8988T (cell line): ENCODE measurements at regions not wholly inside any gene's neighbourhood (a gene's known extent, or its start where the extent isn't known, plus 50 kb on each side); places are given as distances from the start of the nearest gene placed in this dataset.
"Not testable (repeated sequence)": the region's sequence is repeated elsewhere in the genome, so short reads cannot be mapped to it uniquely, and the experiment has no call there.

ENCODE experiments used
- DNase-seq: peaks from one replicate; pipeline ENCODE4 v3.0.0; 2011

DNA sequence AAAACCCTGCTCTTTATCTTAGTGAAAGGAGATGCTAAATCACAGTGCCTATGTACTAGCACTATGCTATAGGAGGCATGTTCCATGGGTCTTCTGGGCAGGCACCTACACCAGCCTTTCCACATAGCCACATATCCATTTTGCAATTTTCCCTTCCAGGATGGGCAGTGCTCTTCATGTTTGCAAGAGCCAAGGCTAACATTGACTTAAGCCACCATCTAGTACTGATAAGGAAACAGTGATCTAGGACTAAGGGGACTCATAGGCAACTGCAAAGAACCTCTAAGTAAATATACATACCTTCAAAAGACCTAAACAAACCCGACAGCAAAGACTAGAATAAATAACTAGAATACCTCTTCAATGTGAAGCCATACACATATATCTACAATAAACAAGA is 919.7 kb upstream of the GYPC start:
- no peak for DNase-seq

DNA sequence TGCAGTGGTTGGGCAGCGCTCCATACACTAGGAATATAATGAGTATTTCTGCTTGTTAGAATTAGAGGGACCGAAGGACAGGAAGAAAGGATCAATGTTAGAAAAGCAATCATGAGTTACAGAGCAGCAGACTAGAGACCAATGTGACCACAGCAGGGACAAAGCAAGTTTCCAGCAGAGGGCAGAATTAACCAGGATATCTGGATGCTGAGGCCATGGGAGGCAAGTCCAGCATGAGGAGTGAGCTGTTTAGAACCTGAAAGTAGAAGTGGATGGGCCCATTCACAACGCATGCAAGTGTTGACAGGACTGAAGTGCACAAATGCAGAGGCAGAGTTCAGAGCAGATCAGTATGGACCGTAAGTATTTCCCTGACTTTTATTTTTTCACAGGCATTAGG is 910.4 kb upstream of the GYPC start:
- DNase-seq, result no peak

DNA sequence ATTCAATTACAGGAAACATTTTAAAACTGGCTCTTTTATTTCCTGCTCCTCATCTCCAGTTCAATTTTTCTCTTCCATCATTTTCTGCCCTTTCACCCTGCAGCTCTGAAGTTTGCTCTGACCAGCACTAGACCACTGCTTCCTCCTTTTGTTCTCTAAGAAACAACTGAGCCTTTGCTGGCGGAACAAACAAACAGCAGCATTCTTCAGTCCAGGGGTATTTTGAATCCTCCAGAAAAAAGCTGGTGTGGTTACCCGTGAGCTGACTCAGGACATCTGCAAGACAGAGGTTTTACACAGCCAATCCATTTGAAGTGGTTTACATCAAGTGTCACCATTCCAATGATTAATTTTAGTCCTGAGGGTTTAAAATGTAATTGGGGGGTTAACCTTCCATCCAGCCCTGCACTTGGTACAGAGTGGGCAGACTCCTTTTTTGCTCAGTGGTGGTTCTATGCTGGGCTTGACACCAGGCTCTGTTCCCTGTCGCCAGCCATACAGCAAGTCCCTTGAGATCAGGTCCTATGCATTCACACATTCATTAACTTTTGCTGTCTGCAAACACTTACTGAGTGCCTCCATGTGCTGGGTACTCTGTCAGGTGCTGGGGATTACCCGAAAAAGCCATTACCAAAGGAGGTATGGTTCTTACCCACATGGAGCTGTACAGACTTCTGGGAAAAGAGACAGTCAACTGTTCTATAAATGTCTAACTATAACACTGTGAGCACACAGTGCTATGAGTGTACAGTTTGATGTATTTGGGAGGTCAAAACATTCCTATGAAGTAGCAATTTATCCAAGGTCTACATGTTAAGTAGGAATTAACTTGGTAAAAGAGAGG is 909.4 kb upstream of the GYPC start:
- DNase-seq, result no peak

DNA sequence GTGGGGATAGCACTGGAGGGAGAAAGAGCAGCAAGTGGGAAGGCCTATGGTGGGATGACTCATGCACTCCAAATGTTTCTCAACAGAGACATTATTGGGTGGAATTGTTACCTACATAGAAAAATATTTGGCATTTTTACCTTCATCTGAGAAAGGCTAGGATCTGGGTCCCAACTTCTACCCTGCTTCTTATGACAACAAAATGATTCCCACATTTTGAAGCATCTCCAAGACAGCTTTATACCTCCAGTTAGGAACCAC is 908.9 kb upstream of the GYPC start:
- DNase-seq, result no peak

DNA sequence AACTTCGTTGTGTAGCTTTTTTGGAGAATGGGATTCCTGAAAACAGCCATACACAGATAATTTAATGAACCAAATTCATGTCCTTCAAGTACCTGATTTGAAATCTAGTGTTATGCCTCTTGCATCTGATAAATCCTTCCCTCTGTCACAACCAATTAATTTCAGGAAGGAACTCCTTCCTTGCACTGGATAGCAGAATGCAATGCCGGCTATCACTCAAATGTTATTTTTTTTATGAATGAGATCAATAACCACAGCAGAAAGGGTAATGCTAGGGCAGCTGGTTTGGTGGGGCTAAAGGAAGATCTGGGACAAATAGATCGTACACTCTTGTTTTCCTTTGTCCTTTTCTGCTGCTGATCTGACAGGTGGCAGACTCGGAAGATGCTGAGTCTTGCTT is 899.5 kb upstream of the GYPC start:
- no peak for DNase-seq

DNA sequence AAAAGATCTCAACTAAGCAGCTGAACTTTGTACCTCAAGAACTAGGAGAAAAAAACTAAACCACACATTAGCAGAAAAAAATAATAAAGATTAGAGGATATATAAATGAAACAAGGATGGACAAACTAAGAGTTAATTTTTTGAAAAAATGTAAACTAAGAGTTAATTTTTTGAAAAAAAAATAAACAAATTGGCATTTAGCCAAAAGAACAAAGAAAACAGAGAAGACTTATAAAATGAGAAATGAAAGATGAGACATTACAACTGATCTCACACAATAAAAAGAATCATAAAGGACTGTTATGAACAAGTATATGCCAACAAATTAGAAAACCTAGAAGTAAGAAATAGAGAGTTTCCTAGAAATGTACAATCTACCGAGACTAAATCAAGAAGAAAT is 859.2 kb upstream of the GYPC start:
- DNase-seq, result no peak

DNA sequence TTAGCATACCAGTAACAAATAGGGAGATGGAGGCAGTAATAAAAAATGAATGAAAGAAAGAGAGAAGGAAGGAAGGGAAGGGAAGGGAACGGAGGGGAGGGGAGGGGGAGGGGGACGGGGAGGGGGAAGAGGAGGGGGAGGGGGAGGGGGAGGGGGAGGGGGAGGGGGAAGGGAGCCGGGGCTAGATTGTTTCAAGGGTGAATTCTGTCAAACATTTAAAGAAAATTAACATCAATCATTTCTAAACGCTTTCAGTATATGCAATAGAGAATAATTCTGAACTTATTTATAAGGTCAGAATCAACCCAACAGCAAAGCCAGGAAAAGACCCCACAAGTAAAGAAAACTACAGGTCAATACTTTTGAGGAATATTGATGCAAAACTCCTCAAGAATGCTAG is 858.8 kb upstream of the GYPC start:
- no peak for DNase-seq

DNA sequence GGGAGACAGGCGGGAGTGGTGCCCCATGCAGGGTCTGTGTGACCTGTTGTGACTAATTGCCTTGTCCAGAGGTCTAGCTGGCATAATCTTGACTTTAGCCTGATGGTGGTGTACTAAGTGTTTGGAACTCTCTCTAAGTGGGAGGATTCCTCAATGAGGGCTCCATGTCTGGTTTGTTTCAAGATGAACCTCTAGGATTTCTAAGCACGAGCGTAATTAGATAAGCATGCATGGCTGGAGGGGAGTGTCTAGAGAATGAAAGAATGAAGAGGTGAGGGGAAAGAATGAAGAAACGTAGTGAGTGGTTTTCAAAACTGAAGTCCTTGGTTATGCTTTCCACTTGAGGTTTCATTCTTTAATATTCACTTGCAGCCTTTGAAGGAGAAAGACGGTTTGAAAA is 833.2 kb upstream of the GYPC start:
- no peak for DNase-seq

DNA sequence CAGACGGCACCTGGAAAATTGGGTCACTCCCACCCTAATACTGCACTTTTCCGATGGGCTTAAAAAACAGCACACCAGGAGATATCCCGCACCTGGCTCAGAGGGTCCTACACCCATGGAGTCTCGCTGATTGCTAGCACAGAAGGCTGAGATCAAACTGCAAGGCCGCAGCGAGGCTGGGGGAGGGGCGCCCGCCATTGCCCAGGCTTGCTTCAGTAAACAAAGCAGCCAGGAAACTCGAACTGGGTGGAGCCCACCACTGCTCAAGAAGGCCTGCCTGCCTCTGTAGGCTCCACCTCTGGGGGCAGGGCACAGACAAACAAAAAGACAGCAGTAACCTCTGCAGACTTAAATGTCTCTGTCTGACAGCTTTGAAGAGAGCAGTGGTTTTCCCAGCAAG is 830.2 kb upstream of the GYPC start:
- not testable (repeated sequence) for DNase-seq

DNA sequence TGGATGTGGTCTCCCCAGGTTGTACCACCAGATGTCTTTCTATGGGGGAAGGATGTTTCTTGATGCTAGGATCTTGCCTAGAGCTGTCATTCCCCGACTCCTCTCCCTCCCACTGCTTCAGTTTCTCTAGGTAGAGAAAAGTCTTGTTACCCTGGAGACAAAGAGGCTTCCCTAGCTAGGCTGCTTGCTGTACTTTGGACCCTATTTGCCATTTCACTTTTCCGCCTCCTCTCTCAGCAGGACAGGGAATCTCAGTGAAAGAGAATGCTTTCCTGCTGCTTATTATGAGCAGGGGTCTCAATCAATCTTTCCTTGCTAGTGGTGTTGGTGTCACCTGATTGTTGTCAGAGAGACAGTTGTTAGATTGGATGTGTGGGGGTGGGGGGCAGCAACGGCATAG is 818.8 kb upstream of the GYPC start:
- DNase-seq, result no peak

DNA sequence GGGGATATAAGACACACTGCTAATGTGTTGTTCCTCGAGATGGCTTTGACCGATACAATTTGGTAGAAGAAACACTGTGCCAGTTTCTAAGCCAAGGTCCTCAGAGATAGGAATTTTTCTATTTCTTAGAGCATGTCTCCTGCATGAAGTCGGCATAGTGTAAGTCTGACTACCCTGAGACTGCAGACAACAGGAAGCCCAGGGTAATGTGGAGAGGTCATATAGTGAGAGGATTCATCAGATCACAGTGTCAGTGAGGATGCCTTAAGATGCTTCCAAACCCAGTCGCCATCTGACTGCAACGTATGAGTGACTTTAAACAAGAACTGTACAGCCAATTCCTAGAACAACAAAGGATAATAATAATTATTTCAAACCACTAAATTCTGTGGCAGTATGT is 818.3 kb upstream of the GYPC start:
- DNase-seq, result no peak

DNA sequence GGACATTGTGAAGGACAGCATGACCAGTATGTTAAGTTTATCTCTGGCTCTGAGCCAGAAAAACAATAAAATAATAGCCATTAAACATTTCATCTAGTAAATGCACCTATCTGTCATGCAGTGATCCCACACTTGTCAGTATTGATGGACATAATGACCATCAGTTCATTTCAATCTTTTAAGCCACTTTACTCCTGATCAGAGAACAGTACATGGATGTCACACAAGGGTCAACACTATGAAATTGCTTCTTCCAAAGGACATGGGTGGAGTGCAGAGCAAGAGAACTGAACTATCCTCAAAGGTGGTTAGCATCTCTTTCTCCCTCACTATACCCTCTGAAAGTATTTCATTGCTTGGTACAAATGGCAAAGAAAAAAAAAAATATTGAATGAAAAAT is 816.0 kb upstream of the GYPC start:
- no peak for DNase-seq

DNA sequence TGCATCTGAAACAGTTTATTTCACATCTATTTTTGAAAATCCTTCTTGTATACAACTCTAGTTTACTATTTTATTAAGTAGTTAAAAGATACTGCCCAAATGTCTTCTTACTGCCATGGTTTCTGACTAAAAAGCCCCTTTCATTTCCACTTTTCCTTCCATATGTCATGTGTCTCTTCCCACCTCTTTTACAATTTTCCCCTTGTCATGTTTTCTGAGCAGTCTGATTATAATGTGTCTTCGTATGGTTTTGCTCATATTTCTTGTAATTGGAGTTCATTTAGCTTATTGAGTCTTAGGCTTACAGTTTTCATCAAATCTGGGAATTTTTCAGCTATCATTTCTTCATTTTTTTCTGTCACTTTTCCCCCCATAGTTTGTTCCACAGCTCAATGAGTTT is 813.9 kb upstream of the GYPC start:
- no peak for DNase-seq

DNA sequence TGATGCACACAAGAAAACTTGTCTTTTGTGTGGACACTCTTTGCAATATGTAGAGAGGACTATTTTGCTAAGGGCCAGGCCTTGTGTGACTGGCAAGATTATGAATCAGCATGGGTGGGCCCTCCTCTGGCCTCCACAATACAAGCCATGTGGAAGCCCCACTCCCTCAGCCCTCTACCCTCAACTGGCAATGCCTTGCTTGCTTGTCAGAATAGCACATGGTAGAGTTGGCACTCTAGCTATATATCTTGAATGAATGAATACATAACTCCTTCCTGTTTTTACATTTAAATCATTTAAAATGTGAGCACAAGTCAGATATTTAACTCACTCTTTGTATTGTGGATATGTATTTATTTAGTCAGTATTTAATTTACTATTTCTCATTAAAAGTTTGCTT is 805.4 kb upstream of the GYPC start:
- DNase-seq, result no peak

DNA sequence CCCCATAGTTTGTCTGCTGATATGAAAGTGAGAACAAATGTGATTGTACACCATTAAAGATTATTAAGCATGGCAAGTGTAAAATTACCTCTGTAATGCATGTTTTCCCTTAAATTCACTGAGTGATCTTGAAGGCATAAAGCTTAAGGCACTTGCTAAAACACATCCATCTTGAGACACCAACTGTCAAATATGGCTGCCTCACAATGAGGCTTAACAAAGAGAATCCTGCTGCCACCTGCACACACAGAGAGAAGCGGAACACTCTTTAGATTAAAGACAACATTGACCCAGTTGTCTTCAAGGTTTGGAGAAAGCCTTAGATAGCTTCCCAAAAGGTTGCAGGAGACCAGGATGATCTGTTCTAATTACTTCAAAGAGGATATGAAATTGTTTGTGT is 803.6 kb upstream of the GYPC start:
- DNase-seq, result no peak

DNA sequence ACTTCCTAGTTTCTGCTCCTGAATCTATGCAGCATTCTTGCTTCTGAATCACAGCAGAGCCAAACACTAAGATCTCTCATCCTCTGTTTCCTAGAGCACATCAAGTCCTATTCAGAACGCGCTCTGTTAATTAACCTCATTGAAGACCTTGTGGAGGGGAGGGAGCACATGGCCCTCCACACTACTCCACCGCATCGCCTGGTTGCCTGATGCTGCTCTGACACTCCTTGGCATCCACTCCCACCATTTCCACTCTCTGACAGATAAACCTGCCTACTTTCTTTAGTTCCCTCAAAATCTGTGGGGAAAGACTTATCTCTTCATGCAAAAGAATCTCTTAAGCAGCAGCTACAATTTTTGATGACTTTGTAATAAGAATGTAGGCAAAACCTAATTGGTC is 802.3 kb upstream of the GYPC start:
- DNase-seq, result no peak

DNA sequence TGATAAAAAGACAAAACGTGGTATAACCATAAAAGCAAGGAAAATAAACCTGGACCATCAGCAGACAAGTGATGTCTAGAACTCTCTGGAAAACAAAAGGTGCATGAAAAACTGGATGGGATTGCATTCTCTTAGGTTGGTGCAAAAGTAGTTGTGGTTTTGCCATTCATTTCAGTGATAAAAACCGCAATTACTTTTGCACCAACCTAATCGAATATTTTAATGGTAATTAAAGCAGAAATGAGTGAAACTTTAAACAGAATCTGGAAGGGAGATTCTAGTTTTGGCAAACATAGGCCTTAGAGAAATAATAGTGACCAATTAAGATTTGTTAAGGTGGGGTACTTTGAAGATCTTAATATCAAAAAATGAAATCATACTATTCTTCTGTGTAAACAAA is 800.8 kb upstream of the GYPC start:
- DNase-seq, result no peak

DNA sequence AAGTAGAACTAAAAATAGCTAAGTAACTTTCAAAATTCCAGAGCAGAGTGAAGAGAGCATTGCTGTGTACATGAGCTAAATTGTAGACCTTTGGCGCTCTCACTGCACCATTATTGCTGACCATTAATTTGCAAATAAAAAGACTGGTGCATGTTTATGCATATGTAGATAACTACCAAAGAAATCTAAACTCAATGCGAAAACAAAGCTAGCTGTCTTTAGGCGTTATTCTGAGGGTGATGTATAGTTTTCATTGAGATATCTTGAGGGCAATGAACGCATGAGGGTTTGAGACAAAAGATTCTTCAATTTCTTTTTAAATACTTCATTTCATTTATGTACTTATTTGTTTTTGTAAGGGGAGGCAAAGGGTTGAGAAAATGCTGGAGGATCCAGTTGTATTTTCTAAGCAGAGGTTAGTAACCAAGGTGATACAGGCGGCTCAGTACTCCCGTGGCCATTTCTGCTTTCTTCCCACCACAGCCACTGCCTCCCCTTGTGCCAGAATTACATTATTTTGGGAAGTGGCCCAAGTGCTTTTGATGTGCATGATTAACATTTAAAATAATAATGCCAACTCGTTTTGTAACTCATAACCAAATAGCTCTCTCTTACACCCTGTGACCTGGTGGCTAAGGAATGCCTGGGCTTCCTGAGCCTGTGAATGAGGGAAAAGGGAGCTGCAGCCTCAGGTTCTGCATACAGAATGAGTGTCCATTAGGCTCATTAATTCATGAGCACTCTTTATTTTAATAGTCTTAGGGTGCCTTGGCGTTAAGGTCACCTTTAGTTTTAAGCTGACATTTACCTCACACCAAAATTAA is 797.8 kb upstream of the GYPC start:
- DNase-seq, result no peak

DNA sequence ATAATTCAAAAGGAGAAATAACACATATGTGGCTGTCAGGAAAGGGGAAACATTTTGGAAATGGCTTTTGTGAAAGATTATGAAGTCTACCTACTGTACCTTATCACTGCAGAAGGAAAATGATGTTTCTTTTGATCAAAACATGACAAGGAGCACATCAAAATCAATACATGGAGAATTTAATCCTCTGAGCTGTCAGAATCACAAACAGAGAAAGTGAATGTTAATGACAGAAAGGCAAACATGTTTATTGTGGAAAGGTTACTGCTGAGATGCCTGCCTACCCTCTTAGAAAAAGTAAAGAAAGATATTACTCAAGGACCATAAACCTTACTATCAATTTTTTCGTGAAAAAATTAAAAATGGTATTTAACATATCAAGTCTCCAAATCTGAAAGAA is 794.5 kb upstream of the GYPC start:
- no peak for DNase-seq

DNA sequence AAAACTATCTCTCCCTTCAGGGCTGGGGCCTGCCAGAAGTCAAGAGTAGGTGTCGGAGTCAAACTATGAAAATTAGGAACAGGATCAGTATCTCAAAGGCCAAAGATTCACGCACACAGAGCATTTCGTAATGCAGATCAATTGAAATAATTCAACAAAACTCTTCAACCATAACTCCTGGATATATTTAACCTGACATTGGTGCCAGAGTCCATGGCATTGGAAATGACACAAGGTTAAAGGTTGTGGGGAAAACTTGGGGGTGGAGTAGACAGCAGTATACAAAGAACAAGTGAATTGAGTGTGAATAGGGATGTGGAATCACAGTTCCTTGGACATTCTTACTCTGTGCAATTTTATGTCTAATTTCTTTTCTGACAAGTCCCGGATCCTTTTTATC is 788.0 kb upstream of the GYPC start:
- DNase-seq, result no peak

DNA sequence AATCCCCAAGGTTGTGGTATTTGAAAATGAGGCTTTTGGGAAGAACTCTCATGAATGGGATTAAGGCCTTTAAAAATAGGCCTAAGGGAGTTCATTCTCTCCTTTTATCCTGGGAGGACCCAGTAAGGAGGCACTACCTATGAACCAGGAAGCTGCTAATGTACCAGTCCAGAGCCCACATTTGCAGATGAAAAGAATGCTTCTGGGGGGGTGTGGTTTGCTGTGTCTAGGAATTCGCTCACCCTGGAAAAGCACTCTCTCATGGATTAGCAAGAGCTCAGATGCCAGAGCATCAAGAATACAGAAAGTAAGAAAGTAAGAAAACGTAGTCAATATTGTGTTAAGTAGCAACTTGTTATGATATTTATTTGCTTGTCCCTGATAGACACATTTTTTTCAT is 785.7 kb upstream of the GYPC start:
- no peak for DNase-seq

DNA sequence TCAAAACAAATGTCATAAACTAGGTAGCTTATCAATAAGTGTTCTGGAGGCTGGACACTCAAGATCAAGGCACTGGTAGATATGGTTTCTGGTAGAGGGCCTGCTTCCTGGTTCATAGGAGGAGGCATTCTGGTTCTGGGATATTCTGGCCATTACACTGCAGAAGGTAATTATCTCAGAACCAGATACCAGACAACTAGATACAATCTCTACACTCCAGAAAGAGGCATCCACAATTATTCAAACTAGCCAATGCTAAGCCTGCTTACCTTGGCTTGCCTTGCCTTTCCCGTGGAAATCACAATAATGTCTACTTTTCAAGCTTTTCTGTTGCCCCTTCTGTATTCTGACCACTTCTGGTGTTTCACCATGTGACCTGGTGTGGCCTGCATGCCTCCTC is 785.2 kb upstream of the GYPC start:
- DNase-seq, result no peak

DNA sequence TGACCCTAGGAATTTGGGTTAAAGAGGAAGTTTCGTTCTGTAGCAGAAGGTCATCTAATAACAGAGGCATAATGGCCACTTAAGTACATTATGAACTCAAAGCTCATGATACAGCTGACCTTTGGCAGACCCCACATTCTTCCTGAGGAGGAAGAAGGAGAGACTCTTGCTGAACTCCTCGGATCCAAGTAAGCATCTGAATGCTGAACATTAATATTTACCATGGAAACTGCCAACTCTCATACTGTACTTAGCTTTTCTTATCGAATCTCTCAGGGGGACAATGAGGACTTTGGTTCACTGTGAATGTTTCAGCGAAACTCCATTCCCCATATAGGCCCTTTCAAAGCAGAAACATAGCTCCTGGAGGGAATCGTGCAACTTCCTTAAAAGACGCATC is 781.4 kb upstream of the GYPC start:
- DNase-seq, result no peak

DNA sequence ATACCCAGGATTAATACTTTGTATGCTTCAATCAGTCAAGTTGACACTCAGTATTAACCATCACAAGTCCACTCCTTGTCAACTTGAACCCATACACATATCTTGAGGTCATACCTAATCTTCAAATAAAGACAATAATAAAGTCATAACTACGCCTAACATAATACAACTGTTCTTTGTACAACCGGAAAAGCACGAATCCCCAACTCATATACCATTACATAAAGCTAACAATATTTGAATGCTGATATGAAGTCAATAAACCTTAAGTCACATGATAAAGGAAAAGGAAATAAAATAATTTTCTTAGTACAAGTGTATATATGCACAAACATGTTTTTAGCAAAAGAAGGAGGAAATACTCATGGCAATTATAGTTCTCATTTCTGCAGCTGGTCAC is 770.6 kb upstream of the GYPC start:
- DNase-seq, result no peak

DNA sequence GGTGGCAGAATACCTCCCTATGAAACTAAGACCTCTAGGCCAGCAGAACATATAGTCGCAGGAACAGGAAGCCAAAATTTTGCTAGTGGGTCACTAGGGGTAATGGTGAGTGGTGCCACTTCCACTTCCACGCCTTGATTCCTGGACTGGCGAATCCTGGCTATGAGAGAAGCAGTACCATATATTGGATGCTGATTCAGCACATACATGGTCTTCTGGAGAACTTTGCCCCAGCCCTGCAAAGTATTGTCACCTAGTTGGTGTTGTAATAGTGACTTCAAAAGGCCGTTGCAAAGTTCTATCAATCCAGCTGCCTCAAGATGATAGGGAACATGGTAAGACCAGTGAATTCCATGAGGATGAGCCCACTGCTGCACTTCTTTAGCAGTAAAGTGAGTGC is 769.8 kb upstream of the GYPC start:
- DNase-seq, result no peak
